HG03039 (cell line): ENCODE measurements at regions not wholly inside any gene's neighbourhood (a gene's known extent, or its start where the extent isn't known, plus 50 kb on each side); places are given as distances from the start of the nearest gene placed in this dataset.

Experiments
- ATAC-seq: cut with Tn5 transposase; IDR thresholded peaks from one replicate; pipeline ENCODE4 v1.9.1; 2021; ENCODE audit warnings: mild to moderate bottlenecking, moderate library complexity; ENCODE audit not compliant: unreplicated experiment

GRCh38 chr9:119544492-119544891 is 175.3 kb upstream of the BRINP1 start:
- ATAC-seq = no peak

DNA sequence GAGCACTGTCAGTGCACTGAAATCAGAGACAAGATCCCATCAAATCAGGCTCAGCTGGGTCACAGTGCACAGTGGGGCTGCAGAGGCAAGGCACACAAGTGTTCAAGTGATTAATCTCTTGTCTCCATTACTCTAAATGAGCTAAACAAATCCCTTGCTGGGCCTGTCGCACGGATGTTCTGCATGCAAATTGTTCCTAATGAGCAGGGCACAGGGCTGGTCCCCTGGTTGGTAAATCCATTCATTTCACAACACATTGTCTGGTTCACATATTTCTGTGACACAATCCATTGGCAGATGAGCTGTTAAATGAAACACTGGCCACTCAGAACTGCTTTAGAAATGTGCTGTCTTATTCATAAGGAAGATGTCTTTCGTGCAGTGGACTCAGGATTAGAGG is 167.9 kb upstream of the BRINP1 start:
- no peak for ATAC-seq

GRCh38 chr9:119533504-119533903 is 164.3 kb upstream of the BRINP1 start:
- no peak for ATAC-seq

DNA sequence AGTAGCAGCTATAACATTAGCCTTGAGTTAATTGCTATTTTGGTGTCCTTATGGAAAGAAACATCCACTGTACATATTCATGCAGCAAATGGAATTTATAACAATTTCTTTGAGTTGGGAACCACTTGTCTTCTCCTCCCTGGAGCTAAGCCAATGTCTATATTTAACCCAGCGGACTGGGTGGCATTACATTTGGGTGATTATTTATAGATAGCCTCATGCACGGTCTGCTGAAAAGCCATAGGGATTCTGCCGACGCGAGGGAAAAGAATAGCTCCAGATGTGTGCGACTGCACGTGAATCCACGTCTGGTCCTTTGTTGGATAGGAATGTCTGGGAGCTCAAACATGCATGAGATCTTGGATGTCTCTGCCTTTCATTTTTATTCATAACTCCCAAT is 157.5 kb upstream of the BRINP1 start:
- no peak for ATAC-seq

- no peak for ATAC-seq
These were observed 154.3 kb upstream of the BRINP1 start for GRCh38 chr9:119523508-119523907.

GRCh38 chr9:119522381-119522780 is 153.1 kb upstream of the BRINP1 start:
- no peak for ATAC-seq

DNA sequence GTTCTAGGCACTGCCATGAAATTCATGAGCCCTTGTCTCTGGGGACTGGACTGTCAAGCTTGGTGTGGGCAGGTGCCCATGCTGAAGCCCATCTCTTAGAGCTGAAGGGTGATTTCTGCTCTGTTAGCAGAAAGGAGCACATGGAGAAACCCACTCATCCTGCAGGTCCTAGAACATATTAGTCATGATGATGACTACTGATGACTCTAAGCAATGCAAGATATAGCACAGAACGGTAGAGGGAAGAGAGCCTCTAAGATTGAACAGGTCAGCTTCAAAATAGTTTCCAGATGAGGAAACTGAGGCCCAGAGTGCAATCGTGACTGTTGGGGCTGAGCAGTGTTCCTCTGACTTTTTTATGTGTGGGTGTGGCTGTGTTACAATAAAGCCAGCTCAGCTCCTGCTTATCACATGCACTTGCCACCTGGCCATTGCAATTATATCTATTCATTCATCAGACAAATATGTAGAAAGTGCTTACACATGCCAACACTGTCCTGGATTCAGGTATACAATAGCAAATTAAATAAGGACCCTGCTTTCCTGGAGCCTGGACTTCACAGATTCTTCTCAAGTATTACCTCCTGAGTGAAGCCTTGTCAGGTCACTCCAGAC is 140.2 kb upstream of the BRINP1 start:
- ATAC-seq = no peak

DNA sequence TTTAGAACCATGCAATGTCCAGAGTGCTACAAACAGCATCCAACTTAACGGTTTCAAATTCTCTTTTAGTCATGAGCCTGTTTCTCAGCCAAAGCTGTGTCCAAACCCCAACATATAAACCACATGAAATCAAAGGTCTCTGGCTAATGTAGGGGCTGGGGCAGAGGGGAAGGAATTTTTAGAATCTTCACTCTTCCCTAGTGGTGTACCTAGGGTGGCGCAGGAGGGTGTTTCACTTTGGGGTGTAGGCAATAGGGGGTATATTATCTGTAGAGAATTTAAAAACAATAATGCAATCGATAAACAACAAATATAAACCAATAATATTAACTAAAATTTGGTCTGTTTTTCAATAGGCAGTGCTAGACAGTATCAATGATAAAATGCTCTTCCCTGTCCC is 132.1 kb upstream of the BRINP1 start:
- ATAC-seq = no peak

- ATAC-seq = no peak
These were observed 131.0 kb upstream of the BRINP1 start for GRCh38 chr9:119500072-119500771.

DNA sequence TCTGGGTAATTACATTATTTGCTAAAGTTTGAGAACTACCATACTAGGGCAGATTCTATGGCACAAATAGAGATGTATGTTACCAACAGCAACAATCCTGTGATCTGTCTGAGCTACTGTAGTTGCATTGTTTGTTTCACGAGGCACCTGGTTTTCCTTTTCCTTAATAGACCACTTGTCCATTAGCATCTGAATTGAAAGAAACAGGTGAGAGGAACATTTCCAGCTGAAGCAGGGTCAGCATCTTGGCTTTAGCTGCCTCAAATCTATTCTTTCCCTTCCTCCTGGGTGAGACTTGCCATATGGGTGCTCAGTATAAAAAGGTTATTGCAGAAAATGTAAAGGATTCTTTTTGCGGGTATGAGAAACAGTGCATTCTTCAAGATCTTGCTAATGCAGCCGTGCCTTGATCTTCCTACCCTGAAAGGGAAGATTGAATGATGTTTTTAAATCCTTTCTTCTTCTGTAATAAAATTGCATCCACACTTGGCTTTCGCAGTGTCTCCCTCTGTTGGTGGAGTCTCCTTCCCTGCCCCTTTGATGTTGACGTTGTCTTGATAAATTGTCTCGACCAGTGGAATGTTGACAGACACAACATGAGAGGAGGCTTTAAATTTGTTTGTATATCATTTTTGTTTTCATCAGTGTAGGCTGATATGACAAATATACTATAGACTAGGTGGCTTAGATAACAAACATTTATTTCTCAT is 118.0 kb upstream of the BRINP1 start:
- no peak for ATAC-seq

- ATAC-seq = no peak
These were observed 113.9 kb upstream of the BRINP1 start for GRCh38 chr9:119483153-119483552.

DNA sequence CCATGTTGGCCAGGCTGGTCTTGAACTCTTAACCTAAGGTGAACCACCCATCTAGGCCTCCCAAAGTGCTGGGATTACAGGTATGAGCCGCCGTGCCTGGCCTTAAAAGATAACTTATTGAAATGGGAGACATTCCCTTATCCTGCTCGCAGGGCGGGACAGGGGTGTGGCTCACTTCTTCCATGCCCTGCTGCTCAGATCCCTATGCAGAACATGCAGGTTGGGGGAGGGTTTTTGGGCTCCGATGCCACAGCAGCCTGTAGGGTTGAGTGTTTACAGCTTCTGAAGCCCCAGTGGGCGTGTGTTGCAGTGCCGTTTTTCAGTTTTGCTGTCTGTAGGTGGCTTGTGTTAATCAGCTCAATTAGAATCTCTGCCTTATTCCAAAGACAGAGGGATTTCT is 108.0 kb upstream of the BRINP1 start:
- ATAC-seq = no peak

DNA sequence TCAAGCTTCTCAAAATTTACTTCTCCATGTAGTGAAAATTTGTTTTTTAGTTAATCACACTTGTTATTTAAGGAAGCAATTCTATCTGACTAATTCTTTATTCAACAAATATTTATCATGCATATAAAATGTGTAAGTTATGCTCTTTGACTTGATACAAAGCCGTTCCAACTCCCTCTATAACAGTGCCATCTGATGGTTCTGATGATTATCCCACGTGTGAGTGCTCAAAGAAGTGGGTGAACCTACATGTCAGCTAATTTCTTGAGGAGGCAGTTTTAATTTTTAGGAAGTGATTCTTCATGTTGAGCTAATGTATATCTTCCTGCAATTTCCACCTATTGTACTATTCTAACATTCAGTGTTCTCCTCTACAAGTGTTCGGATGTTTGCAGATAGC is 88.8 kb upstream of the BRINP1 start:
- no peak for ATAC-seq

- no peak for ATAC-seq
These were observed 84.7 kb upstream of the BRINP1 start for GRCh38 chr9:119453980-119454379.

DNA sequence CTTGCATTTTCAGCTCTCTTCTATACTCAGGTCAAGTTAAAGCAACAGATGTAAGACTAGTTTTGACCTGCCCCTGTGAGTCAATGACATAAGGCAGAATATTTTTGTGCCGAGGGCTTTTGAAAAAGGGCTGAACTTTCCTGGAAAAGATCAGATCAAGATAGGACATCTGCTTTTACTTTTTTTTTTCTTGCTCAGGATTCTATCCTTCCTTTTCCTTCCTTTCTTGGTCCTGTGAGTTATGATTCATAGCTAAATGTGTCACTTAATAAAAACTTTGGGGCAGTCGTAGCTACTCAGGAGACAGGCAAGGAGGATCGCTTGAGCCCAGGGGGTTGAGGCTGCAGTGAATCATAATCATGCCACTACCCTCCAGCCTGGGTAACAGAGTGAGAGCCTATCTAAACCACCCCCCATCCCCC is 84.3 kb upstream of the BRINP1 start:
- ATAC-seq = no peak

DNA sequence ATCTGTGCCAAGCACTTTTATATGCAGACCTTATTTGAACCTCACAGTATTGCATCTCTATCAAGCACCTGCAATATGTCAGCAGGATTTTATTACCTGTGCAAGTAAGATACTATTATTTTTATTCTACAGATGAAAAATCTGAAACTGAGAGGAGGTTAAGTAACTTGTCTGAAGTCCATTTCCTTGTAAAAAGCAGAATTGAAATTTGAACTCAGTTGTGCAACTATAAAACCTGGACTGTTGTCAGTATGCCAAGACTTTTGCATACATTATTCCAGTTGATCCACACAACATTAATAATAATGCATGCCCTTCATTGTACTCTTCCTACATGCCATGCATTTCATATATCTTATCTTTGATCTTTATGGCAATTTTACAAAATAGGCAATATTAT is 82.2 kb upstream of the BRINP1 start:
- ATAC-seq = no peak

DNA sequence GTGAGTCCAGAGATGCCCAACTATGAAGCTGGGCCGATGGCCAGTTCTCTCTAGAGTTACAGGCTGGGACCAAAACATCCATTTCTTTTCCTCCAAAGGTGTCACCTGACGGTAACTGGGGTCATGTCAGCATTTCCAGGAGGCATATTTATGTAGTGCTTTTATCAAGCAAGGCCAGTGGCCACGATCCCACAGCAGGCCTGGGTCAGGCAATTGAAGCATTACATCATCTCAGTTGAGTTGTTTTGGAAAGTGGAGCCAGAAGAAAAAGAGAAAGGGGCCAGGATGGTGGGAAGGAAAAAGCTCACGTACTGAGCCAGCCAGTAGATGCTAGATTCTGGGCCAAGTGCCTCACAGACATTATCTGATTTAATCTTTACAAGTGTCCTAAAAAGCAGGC is 73.9 kb upstream of the BRINP1 start:
- ATAC-seq = no peak

DNA sequence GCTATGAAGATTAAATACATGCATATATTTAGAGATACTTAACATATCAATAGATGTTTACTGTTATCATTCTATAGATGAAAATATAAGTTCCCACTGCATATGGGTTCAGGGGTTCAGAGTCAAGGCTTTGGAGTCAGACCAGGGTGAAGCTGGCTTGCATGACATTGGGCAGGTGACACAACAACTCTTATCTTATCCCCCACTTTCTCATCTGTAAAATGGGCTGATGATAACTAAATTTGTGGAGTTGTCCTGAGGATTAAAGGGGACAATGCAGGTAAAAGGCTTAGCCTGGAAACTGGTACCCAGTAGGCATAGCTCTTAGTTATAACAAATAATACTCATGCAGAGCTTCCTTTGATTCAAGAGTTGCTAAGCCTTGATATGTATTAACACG is 72.6 kb upstream of the BRINP1 start:
- ATAC-seq = no peak

GRCh38 chr9:119441338-119441737 is 72.1 kb upstream of the BRINP1 start:
- no peak for ATAC-seq

DNA sequence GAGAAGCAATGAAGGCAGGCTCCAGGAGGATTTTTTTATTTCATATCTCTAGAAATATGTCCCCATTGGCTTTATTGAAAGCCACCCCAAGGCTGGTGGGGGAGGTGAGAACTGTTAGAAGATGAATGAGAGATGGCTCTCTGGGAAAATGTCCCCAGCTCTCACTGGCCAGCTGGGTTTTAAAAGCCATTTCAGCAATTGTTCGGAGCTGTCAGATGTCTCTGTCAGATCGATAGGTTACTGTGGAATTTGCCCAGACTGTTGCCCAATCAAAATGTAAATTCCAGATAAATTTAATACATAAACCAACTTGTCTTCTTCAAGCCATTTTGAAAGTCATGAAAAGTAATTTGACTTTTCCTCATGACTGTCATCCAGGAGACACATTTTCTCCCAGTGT is 67.0 kb upstream of the BRINP1 start:
- no peak for ATAC-seq

- no peak for ATAC-seq
These were observed 65.8 kb upstream of the BRINP1 start for GRCh38 chr9:119435076-119435475.

DNA sequence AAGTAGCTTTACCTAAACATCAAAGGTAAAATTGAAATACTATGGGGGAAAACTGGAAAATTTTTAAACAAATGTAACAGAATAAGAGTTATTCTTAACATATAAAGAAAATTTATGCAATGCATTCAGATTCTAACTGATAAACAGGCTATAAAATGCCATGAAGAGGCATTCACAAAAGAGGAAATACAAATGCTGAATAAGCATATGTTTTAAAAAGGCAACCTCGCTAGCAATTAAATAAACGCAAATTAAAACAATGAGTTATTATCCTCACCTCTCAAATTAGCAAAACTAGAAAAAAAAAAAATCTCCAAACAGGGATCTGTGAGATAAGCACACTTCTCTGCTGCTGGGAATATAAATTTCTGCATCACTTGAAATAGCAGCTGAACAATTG is 63.2 kb upstream of the BRINP1 start:
- no peak for ATAC-seq
